ENCODE measurements at regions not wholly inside any gene's neighbourhood (a gene's known extent, or its start where the extent isn't known, plus 50 kb on each side); places are given as distances from the start of the nearest gene placed in this dataset.

- no peaks in the 10 kb centered on the region for H3K36me3 ChIP-seq (ENCODE audit: insufficient read depth, insufficient read length, low read length)
- DNase-seq (ENCODE audit: low read depth, low spot score) = no peak
- H3K4me3 ChIP-seq (ENCODE audit: insufficient read length, low read depth) = no peak overlapping the region
- H3K9ac ChIP-seq (ENCODE audit: insufficient read length, low read depth) = no peak overlapping the region
- H3K4me1 ChIP-seq (ENCODE audit: insufficient read depth, insufficient read length) = no peaks in the 10 kb centered on the region
- TF ChIP-seq SUZ12 (IDR thresholded peaks at IDR 0.05; ENCODE audit: extremely low read depth, insufficient read depth, insufficient read length) = no peak
- no peak for TF ChIP-seq ZNF274 (IDR thresholded peaks at IDR 0.05; ENCODE audit: low read depth, low read length)
- no peak for TF ChIP-seq YY1 (IDR thresholded peaks at IDR 0.05; ENCODE audit: insufficient read depth, insufficient read length)
- no peaks in the 10 kb centered on the region for H3K9me3 ChIP-seq (ENCODE audit: insufficient read depth, low read length)
- no peaks in the 10 kb centered on the region for H3K27me3 ChIP-seq (ENCODE audit: insufficient read depth, insufficient read length)
These were observed 967.8 kb upstream of the RBFOX1 start for GRCh38 chr16:6364846-6365245.

DNA sequence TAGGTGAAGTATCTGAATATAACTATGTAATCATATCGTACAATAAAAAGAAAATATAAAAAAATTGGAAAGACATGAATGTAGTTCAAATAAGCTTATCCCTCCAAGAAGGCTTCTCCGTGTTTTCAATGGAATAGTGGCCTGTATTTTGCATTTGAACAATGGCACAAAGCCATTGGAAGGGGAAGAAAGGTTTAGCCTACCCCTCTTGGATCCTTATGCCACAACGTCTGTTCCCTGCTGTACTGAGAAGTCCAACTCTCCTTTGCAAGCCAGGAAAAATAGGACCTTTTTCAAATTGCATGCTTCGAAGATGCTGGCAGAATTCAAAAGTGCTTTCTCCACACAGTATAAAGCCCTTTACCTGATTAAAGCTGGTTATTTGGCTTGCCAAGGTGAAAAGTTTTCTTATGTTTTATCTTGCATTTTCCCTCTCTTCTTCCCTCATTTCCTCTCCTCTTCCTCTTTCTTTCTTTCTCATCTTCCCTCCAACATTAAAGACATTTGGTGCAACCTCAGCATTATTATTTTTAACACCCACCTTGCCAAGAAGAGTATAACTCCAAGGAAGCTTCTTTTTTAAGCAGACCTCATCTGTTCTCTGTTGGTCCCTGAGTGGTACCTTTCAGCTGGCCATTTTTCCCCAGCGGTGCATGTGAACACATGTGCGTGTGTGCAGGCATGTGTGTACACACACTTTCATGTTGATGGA lies 968.6 kb upstream of the RBFOX1 start:
- Histone ChIP-seq H3K27me3 (ENCODE audit: insufficient read depth, insufficient read length) (no peaks in the 10 kb centered on the region), H3K9me3 (ENCODE audit: insufficient read depth, low read length) (no peaks in the 10 kb centered on the region), H3K4me3 (ENCODE audit: insufficient read length, low read depth) (no peak overlapping the region), H3K4me1 (ENCODE audit: insufficient read depth, insufficient read length) (no peaks in the 10 kb centered on the region), H3K36me3 (ENCODE audit: insufficient read depth, insufficient read length, low read length) (no peaks in the 10 kb centered on the region), H3K9ac (ENCODE audit: insufficient read length, low read depth) (no peak overlapping the region)
- TF ChIP-seq YY1 (IDR thresholded peaks at IDR 0.05; ENCODE audit: insufficient read depth, insufficient read length) (no peak), SUZ12 (IDR thresholded peaks at IDR 0.05; ENCODE audit: extremely low read depth, insufficient read depth, insufficient read length) (no peak)
- no peak for DNase-seq (ENCODE audit: low read depth, low spot score)

DNA sequence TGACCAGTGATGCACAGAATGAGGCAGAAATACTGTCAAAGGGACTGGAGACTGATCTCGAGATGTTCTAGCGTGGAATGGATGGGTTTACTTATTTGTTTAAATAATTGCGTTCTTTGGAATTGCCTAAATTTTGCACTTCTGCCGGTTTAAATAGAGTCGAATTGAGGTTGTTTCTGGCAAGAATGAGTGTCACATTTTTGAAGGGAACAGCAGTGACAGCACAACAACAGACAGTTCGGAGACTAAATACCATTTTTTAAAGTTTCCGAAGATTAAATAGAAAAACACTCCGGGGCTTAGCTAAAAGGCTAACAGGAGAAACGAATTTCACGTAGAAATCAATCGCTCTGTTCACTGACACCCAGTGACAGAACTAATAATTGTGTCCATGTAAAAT lies 969.2 kb upstream of the RBFOX1 start:
- TF ChIP-seq YY1 (IDR thresholded peaks at IDR 0.05; ENCODE audit: insufficient read depth, insufficient read length) (no peak), ZNF274 (IDR thresholded peaks at IDR 0.05; ENCODE audit: low read depth, low read length) (no peak), SUZ12 (IDR thresholded peaks at IDR 0.05; ENCODE audit: extremely low read depth, insufficient read depth, insufficient read length) (no peak)
- Histone ChIP-seq H3K36me3 (ENCODE audit: insufficient read depth, insufficient read length, low read length) (no peaks in the 10 kb centered on the region), H3K9ac (ENCODE audit: insufficient read length, low read depth) (no peak overlapping the region), H3K4me3 (ENCODE audit: insufficient read length, low read depth) (no peak overlapping the region), H3K27me3 (ENCODE audit: insufficient read depth, insufficient read length) (no peaks in the 10 kb centered on the region), H3K4me1 (ENCODE audit: insufficient read depth, insufficient read length) (no peaks in the 10 kb centered on the region), H3K9me3 (ENCODE audit: insufficient read depth, low read length) (no peaks in the 10 kb centered on the region)
- no peak for DNase-seq (ENCODE audit: low read depth, low spot score)

GRCh38 chr16:6362321-6362720 lies 970.3 kb upstream of the RBFOX1 start:
- H3K4me3 ChIP-seq (ENCODE audit: insufficient read length, low read depth) = no peak overlapping the region

DNA sequence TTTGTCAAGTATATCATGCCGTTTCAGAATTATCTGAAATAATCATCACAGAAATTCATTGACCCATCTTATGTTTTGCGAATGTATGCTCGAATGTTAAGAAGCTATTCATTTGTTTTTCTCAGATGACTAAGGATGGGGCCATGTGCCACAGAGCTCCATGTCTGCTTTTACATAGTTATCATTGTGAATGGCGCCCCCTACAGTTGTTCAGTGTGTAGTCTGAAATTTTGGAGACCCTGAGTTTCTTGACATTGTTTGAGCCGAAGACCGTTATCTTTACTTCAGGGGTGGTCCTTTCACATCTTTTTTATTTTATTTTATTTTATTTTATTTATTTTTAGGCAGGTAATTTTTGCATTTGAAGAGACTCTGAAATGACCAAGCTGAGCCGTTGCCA lies 972.0 kb upstream of the RBFOX1 start:
- no peak for DNase-seq (ENCODE audit: low read depth, low spot score)
- Histone ChIP-seq H3K9me3 (ENCODE audit: insufficient read depth, low read length) (no peaks in the 10 kb centered on the region), H3K4me1 (ENCODE audit: insufficient read depth, insufficient read length) (no peaks in the 10 kb centered on the region), H3K27me3 (ENCODE audit: insufficient read depth, insufficient read length) (no peaks in the 10 kb centered on the region), H3K9ac (ENCODE audit: insufficient read length, low read depth) (no peak overlapping the region), H3K36me3 (ENCODE audit: insufficient read depth, insufficient read length, low read length) (no peaks in the 10 kb centered on the region), H3K4me3 (ENCODE audit: insufficient read length, low read depth) (no peak overlapping the region)
- no peak for TF ChIP-seq YY1 (IDR thresholded peaks at IDR 0.05; ENCODE audit: insufficient read depth, insufficient read length)
- no peak for TF ChIP-seq SUZ12 (IDR thresholded peaks at IDR 0.05; ENCODE audit: extremely low read depth, insufficient read depth, insufficient read length)
- no peak for TF ChIP-seq ZNF274 (IDR thresholded peaks at IDR 0.05; ENCODE audit: low read depth, low read length)

More at GRCh38 chr16:6362321-6362720, 970.3 kb upstream of the RBFOX1 start:
- H3K36me3 ChIP-seq (ENCODE audit: insufficient read depth, insufficient read length, low read length) = no peaks in the 10 kb centered on the region
- TF ChIP-seq ZNF274 (IDR thresholded peaks at IDR 0.05; ENCODE audit: low read depth, low read length) = no peak
- no peak for TF ChIP-seq YY1 (IDR thresholded peaks at IDR 0.05; ENCODE audit: insufficient read depth, insufficient read length)
- TF ChIP-seq SUZ12 (IDR thresholded peaks at IDR 0.05; ENCODE audit: extremely low read depth, insufficient read depth, insufficient read length) = no peak
- H3K9ac ChIP-seq (ENCODE audit: insufficient read length, low read depth) = no peak overlapping the region
- H3K27me3 ChIP-seq (ENCODE audit: insufficient read depth, insufficient read length) = no peaks in the 10 kb centered on the region
- DNase-seq (ENCODE audit: low read depth, low spot score) = no peak
- no peaks in the 10 kb centered on the region for H3K9me3 ChIP-seq (ENCODE audit: insufficient read depth, low read length)
- H3K4me1 ChIP-seq (ENCODE audit: insufficient read depth, insufficient read length) = no peaks in the 10 kb centered on the region

DNA sequence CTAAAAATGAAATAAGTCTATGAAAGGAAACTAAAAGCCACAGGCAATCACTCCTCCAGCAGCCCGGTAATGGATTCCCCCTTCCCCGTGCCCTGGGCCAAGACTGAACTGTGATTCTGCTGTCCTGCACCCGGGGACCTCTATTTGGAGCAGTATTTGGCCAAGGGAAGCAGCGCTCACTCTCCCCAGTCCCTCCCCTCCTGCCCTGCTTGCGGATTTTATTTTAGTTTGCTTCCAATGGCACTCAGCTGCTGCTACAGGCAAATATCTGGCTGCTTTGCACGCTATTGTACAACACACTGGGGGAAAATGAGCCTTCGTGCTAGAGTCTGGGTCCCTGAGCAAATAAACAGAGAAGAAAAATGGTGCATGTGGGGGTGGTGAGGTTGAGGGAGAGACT lies 975.7 kb upstream of the RBFOX1 start:
- no peaks in the 10 kb centered on the region for H3K4me1 ChIP-seq (ENCODE audit: insufficient read depth, insufficient read length)
- no peaks in the 10 kb centered on the region for H3K36me3 ChIP-seq (ENCODE audit: insufficient read depth, insufficient read length, low read length)
- no peak for TF ChIP-seq SUZ12 (IDR thresholded peaks at IDR 0.05; ENCODE audit: extremely low read depth, insufficient read depth, insufficient read length)
- TF ChIP-seq YY1 (IDR thresholded peaks at IDR 0.05; ENCODE audit: insufficient read depth, insufficient read length) = no peak
- no peak for TF ChIP-seq ZNF274 (IDR thresholded peaks at IDR 0.05; ENCODE audit: low read depth, low read length)
- DNase-seq (ENCODE audit: low read depth, low spot score) = no peak
- H3K9me3 ChIP-seq (ENCODE audit: insufficient read depth, low read length) = no peaks in the 10 kb centered on the region
- H3K9ac ChIP-seq (ENCODE audit: insufficient read length, low read depth) = no peak overlapping the region
- no peaks in the 10 kb centered on the region for H3K27me3 ChIP-seq (ENCODE audit: insufficient read depth, insufficient read length)
- H3K4me3 ChIP-seq (ENCODE audit: insufficient read length, low read depth) = no peak overlapping the region

DNA sequence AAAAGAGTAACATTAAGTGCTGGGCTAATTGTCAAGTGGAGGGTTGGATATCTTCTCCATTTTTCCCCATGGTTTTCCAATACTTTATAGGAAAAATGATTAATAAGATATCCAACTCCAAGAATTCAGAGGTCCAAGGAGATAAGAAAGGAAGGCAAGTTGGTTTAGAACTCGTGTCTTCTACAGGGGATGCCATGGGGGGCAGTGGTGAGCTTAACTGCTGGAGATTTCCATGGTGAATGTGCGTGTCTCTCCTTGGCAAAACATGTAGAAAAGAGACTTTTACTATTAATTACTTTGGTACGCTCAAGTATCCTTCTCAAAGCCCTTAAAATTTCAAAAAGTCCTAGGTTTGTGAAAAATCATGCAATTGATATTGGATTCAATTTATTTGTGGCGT lies 982.9 kb upstream of the RBFOX1 start:
- H3K9me3 ChIP-seq (ENCODE audit: insufficient read depth, low read length) = peaks cover 11% of the 10 kb centered on the region; the same call in 1 of the 2 replicates
- no peaks in the 10 kb centered on the region for H3K27me3 ChIP-seq (ENCODE audit: insufficient read depth, insufficient read length)
- H3K36me3 ChIP-seq (ENCODE audit: insufficient read depth, insufficient read length, low read length) = no peaks in the 10 kb centered on the region
- no peak for TF ChIP-seq SUZ12 (IDR thresholded peaks at IDR 0.05; ENCODE audit: extremely low read depth, insufficient read depth, insufficient read length)
- no peak for TF ChIP-seq ZNF274 (IDR thresholded peaks at IDR 0.05; ENCODE audit: low read depth, low read length)
- no peak for TF ChIP-seq YY1 (IDR thresholded peaks at IDR 0.05; ENCODE audit: insufficient read depth, insufficient read length)
- no peaks in the 10 kb centered on the region for H3K4me1 ChIP-seq (ENCODE audit: insufficient read depth, insufficient read length)
- no peak overlapping the region for H3K9ac ChIP-seq (ENCODE audit: insufficient read length, low read depth)
- no peak overlapping the region for H3K4me3 ChIP-seq (ENCODE audit: insufficient read length, low read depth)
- no peak for DNase-seq (ENCODE audit: low read depth, low spot score)
